Stimulated activated memory B cell treated with anti-CD40 and anti-IgM and Interleukin-4, amounts not matched to agents 10 μg/mL and 1 μg/mL and 100 μg/mL, for 72 hours (primary cell): ENCODE measurements at regions not wholly inside any gene's neighbourhood (a gene's known extent, or its start where the extent isn't known, plus 50 kb on each side); places are given as distances from the start of the nearest gene placed in this dataset.

Experiments used
- ATAC-seq: fragments of 150-1000 bp; cut with Tn5 transposase; 2 replicates; pipeline ENCODE4 v1.10.0; 2021
- H3K27ac Mint-ChIP-seq: one replicate; pipeline ENCODE4 v1.8.0; 2022; ENCODE audit warnings: mild to moderate bottlenecking, mixed read lengths
- H3K27me3 Mint-ChIP-seq: one replicate; pipeline ENCODE4 v1.8.0; 2022; ENCODE audit warnings: mixed read lengths
- H3K36me3 Mint-ChIP-seq: one replicate; pipeline ENCODE4 v1.8.0; 2022; ENCODE audit warnings: mixed read lengths
- H3K4me1 Mint-ChIP-seq: one replicate; pipeline ENCODE4 v1.8.0; 2022; ENCODE audit warnings: mixed read lengths
- H3K4me3 Mint-ChIP-seq: one replicate; pipeline ENCODE4 v1.8.0; 2022; ENCODE audit warnings: mild to moderate bottlenecking, moderate library complexity, mixed read lengths
- H3K9me3 Mint-ChIP-seq: one replicate; pipeline ENCODE4 v1.8.0; 2022; ENCODE audit warnings: mixed read lengths

GRCh38 chr4:132269303-132269990 is 879.6 kb upstream of the PCDH10 start:
- Mint-ChIP-seq H3K27me3 (no peaks in the 10 kb centered on the region), H3K27ac (no peak overlapping the region), H3K4me3 (no peak overlapping the region), H3K36me3 (no peaks in the 10 kb centered on the region), H3K4me1 (no peaks in the 10 kb centered on the region), H3K9me3 (no peaks in the 10 kb centered on the region)
- peak; percentile 16 for ATAC-seq

GRCh38 chr4:132275583-132276121 is 873.4 kb upstream of the PCDH10 start:
- no peak overlapping the region for H3K27ac Mint-ChIP-seq
- peaks cover 7% of the 10 kb centered on the region for H3K9me3 Mint-ChIP-seq
- no peak for ATAC-seq
- H3K27me3 Mint-ChIP-seq = no peaks in the 10 kb centered on the region
- no peaks in the 10 kb centered on the region for H3K36me3 Mint-ChIP-seq
- H3K4me1 Mint-ChIP-seq = no peaks in the 10 kb centered on the region
- no peak overlapping the region for H3K4me3 Mint-ChIP-seq

- Mint-ChIP-seq H3K9me3 (peaks cover 7% of the 10 kb centered on the region), H3K4me3 (no peak overlapping the region), H3K4me1 (no peaks in the 10 kb centered on the region), H3K36me3 (no peaks in the 10 kb centered on the region), H3K27me3 (no peaks in the 10 kb centered on the region), H3K27ac (no peak overlapping the region)
- no peak for ATAC-seq
Observed at GRCh38 chr4:132276185-132276584, 872.9 kb upstream of the PCDH10 start.

- ATAC-seq = no peak
- Mint-ChIP-seq H3K9me3 (peaks cover 7% of the 10 kb centered on the region), H3K27ac (no peak overlapping the region), H3K4me1 (no peaks in the 10 kb centered on the region), H3K27me3 (no peaks in the 10 kb centered on the region), H3K36me3 (no peaks in the 10 kb centered on the region), H3K4me3 (no peak overlapping the region)
Observed at GRCh38 chr4:132276989-132277388, 872.1 kb upstream of the PCDH10 start.

DNA sequence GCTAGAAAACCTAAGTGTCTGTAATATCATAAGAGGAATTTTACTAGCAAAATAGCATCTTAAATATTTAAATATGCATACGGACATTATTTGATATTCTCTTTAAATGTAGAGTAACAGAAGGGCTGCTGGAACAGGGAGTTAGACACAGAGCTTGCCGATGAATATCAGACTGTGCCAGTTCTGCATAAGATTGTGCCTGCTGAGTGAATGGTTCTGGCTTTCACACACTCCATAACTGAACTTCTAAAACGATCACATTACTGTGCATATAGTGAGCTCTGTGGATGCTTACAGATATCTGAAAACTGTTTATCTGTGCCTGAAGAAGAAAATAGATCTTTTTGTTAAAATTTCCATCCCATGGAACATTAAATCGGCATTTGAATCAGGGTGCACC is 867.4 kb upstream of the PCDH10 start:
- Mint-ChIP-seq H3K27ac (no peak overlapping the region), H3K4me1 (no peaks in the 10 kb centered on the region), H3K27me3 (no peaks in the 10 kb centered on the region), H3K9me3 (peaks cover 14% of the 10 kb centered on the region), H3K36me3 (no peaks in the 10 kb centered on the region), H3K4me3 (no peak overlapping the region)
- ATAC-seq = no peak

- H3K27ac Mint-ChIP-seq = no peak overlapping the region
- no peak for ATAC-seq
Observed at GRCh38 chr4:132284910-132285426, 864.1 kb upstream of the PCDH10 start.

DNA sequence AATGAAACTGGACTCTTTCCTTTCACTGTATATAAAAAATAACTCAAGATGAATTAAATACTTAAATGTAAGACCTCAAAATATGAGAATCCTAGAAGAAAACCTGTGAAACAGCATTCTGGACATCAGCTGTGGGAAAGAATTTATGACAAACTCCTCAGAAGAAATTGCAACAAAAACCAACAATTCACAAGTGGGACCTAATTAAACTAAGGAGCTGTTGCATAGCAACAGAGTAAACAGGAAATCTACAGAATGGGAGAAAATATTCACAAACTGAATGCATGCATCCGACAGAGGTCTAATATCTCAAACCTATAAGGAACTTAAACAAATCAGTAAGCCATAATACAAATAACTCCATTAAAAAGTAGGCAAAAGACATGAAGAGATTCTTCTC is 851.7 kb upstream of the PCDH10 start:
- H3K4me3 Mint-ChIP-seq = no peak overlapping the region
- H3K9me3 Mint-ChIP-seq = no peaks in the 10 kb centered on the region
- H3K27ac Mint-ChIP-seq = no peak overlapping the region

More at GRCh38 chr4:132284910-132285426, 864.1 kb upstream of the PCDH10 start:
- Mint-ChIP-seq H3K36me3 (no peaks in the 10 kb centered on the region), H3K9me3 (peaks cover 13% of the 10 kb centered on the region), H3K27me3 (no peaks in the 10 kb centered on the region), H3K4me1 (no peaks in the 10 kb centered on the region), H3K4me3 (no peak overlapping the region)

DNA sequence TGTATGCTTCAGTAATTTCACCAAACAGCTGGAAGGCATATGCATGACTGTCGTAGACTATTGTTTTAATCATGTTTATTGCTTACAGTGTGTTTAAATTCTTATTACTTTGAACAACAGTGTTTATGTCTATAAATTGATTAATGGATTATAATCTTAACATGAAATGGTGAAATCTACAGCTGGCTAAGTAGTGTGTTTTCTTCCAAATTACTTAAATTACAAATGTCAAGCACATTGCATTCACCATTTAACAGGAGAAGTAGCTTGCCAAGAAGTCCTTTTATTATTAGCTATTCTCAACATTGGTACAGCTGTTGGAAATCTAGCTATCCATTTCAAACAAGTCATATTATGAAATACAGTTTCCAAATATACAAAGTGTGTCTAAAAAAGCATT is 849.3 kb upstream of the PCDH10 start:
- no peak overlapping the region for H3K27ac Mint-ChIP-seq
- H3K27me3 Mint-ChIP-seq = no peaks in the 10 kb centered on the region
- H3K4me3 Mint-ChIP-seq = no peak overlapping the region
- no peaks in the 10 kb centered on the region for H3K36me3 Mint-ChIP-seq
- H3K4me1 Mint-ChIP-seq = no peaks in the 10 kb centered on the region
- ATAC-seq = no peak
- no peaks in the 10 kb centered on the region for H3K9me3 Mint-ChIP-seq

More for the DNA sequence above, 851.7 kb upstream of the PCDH10 start:
- no peaks in the 10 kb centered on the region for H3K27me3 Mint-ChIP-seq
- no peaks in the 10 kb centered on the region for H3K36me3 Mint-ChIP-seq
- ATAC-seq = no peak
- no peaks in the 10 kb centered on the region for H3K4me1 Mint-ChIP-seq

DNA sequence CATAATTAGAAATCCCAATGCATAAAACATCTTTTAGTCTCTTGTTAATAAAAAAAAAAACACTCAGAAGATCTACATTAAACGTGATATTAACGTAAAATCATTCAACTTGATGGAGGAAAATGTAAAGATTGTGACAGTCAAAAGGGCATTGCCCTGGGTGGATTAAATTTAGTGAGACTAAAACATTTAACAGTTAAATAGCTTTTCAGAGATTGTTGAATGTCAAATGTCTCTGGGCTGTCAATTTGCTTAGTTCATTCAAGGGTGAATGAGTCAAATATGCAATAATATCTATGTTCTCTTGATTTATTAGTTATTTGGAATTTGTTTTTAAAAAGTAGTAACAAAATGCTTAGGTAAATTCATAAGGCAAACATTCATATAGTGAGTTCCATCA is 836.6 kb upstream of the PCDH10 start:
- Mint-ChIP-seq H3K27ac (no peak overlapping the region), H3K27me3 (no peaks in the 10 kb centered on the region), H3K4me3 (no peak overlapping the region), H3K9me3 (no peaks in the 10 kb centered on the region), H3K4me1 (no peaks in the 10 kb centered on the region), H3K36me3 (no peaks in the 10 kb centered on the region)
- no peak for ATAC-seq

DNA sequence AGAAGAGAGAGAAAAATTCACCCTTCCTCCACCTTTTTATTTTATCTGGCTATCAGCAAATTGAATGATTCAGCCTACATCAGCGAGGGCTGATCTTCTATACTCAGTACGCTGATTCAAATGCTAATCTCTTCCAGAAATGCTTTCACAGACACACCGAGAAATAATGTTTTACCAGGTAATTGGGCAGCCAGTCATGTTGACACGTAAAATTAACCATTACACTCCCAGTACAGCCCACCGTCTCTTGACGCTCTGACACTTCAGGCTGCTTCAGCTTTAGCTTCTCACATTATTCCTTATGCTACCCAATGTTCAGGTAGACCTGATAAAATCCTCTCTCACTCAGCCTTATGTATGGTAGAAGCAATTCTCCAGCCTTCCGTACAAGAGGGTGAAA is 835.2 kb upstream of the PCDH10 start:
- H3K27ac Mint-ChIP-seq = no peak overlapping the region
- H3K36me3 Mint-ChIP-seq = no peaks in the 10 kb centered on the region
- H3K4me3 Mint-ChIP-seq = no peak overlapping the region
- H3K9me3 Mint-ChIP-seq = no peaks in the 10 kb centered on the region
- no peak for ATAC-seq
- no peaks in the 10 kb centered on the region for H3K27me3 Mint-ChIP-seq
- H3K4me1 Mint-ChIP-seq = no peaks in the 10 kb centered on the region

DNA sequence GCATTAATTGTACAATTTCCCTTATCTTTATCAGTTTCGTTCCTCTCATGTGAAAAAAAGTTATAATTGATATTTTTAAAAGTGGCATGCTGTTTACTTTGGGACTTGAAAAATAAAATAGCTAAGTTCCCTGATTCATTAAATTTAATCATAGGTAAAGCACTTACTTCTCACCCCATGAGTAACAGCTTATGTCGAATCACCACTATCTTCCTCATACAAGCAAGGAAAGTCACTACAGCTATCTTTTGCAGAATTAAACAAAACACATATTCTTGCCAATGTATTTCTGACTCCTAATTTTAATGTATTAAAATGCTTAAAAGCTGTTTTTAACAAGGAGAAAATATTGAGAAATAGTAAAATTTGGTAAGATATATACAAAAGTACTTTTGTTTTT is 832.4 kb upstream of the PCDH10 start:
- Mint-ChIP-seq H3K9me3 (no peaks in the 10 kb centered on the region), H3K27me3 (no peaks in the 10 kb centered on the region), H3K36me3 (no peaks in the 10 kb centered on the region), H3K4me3 (no peak overlapping the region), H3K4me1 (no peaks in the 10 kb centered on the region), H3K27ac (no peak overlapping the region)
- no peak for ATAC-seq

DNA sequence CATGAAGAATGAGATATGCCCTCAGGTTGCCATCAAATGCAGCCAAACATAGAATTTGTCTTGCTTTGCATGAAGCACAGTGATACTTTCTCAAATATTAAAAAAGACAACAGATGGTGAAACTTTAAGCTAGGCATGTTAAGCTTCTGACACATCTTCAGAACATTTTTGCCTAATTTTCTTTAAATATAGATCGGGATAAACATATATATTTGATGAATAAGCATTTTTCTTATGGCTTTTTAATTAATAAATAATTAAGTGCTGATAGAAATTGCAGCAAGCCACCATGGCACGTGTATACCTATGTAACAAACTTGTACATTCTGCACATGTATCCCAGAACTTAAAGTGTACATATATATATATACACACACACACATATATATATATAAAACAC is 831.2 kb upstream of the PCDH10 start:
- ATAC-seq = no peak
- Mint-ChIP-seq H3K9me3 (no peaks in the 10 kb centered on the region), H3K36me3 (no peaks in the 10 kb centered on the region), H3K27ac (no peak overlapping the region), H3K4me3 (no peak overlapping the region), H3K27me3 (no peaks in the 10 kb centered on the region), H3K4me1 (no peaks in the 10 kb centered on the region)

- no peaks in the 10 kb centered on the region for H3K36me3 Mint-ChIP-seq
- no peak for ATAC-seq
- H3K27ac Mint-ChIP-seq = no peak overlapping the region
- no peak overlapping the region for H3K4me3 Mint-ChIP-seq
- no peaks in the 10 kb centered on the region for H3K9me3 Mint-ChIP-seq
- no peaks in the 10 kb centered on the region for H3K4me1 Mint-ChIP-seq
- H3K27me3 Mint-ChIP-seq = no peaks in the 10 kb centered on the region
Observed at GRCh38 chr4:132328761-132329160, 820.3 kb upstream of the PCDH10 start.

DNA sequence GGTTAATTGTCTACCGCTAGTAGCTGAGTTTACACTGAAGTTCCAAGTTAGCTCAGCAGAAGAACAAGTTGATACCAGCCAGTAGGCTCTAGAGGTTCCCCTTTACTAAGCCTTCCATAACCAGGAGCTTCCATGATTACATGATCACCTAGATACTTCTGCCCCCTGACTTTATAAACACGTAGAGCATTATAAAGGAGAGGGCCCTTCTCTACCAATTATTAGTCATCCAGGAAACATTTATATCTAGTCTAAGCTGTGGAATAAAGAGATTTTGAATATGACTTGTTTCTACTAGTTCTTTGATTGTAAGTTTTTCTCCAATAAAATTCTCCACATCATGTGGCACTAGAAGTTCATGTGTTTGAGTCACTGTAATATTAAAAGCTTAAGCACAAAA is 818.1 kb upstream of the PCDH10 start:
- H3K9me3 Mint-ChIP-seq = peaks cover 3% of the 10 kb centered on the region
- ATAC-seq = no peak
- H3K4me1 Mint-ChIP-seq = no peaks in the 10 kb centered on the region
- no peak overlapping the region for H3K4me3 Mint-ChIP-seq
- no peaks in the 10 kb centered on the region for H3K27me3 Mint-ChIP-seq
- H3K27ac Mint-ChIP-seq = no peak overlapping the region
- no peaks in the 10 kb centered on the region for H3K36me3 Mint-ChIP-seq

GRCh38 chr4:132332932-132333723 is 816.0 kb upstream of the PCDH10 start:
- H3K9me3 Mint-ChIP-seq = peaks cover 5% of the 10 kb centered on the region
- no peak for ATAC-seq
- H3K4me1 Mint-ChIP-seq = no peaks in the 10 kb centered on the region
- no peaks in the 10 kb centered on the region for H3K36me3 Mint-ChIP-seq
- H3K27me3 Mint-ChIP-seq = no peaks in the 10 kb centered on the region
- no peak overlapping the region for H3K27ac Mint-ChIP-seq
- no peak overlapping the region for H3K4me3 Mint-ChIP-seq

DNA sequence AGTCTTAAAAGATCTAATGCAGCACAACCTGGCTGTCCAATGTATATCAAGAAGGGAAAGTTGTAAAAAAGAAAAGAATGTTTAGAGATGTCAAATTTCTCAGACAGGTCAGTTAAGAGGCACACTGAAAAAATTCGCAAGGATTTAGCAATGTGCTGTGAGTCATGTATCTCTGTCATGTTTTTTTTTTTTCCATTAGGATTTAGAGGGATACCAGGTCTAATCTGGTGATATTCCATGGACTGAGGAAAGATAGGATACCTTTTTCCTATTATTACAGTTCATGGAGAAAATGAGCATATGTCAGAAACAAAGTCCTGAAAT is 815.4 kb upstream of the PCDH10 start:
- no peaks in the 10 kb centered on the region for H3K36me3 Mint-ChIP-seq
- peaks cover 5% of the 10 kb centered on the region for H3K9me3 Mint-ChIP-seq
- H3K4me3 Mint-ChIP-seq = no peak overlapping the region
- no peak overlapping the region for H3K27ac Mint-ChIP-seq
- no peak for ATAC-seq
- no peaks in the 10 kb centered on the region for H3K27me3 Mint-ChIP-seq
- H3K4me1 Mint-ChIP-seq = no peaks in the 10 kb centered on the region
